CD4-positive, alpha-beta T cell treated with Interleukin-15 for 4 hours (primary cell): ENCODE measurements at regions not wholly inside any gene's neighbourhood (a gene's known extent, or its start where the extent isn't known, plus 50 kb on each side); places are given as distances from the start of the nearest gene placed in this dataset.
"Not testable (repeated sequence)": the region's sequence is repeated elsewhere in the genome, so short reads cannot be mapped to it uniquely, and the experiment has no call there.

ENCODE experiments used
- DNase-seq: peaks from one replicate; pipeline ENCODE4 v3.0.0-alpha.2; 2020; ENCODE audit warnings: low spot score

- no peak for DNase-seq
Measured at GRCh38 chr10:36765782-36766414, 359.5 kb upstream of the ANKRD30A start.

- DNase-seq = no peak
Measured at GRCh38 chr10:36764823-36765222, 360.6 kb upstream of the ANKRD30A start.

GRCh38 chr10:36761121-36761520 is 364.3 kb upstream of the ANKRD30A start:
- DNase-seq = no peak

- no peak for DNase-seq
Measured at GRCh38 chr10:36759141-36759805, 366.1 kb upstream of the ANKRD30A start.

- no peak for DNase-seq
Measured at GRCh38 chr10:36748128-36748871, 377.1 kb upstream of the ANKRD30A start.

GRCh38 chr10:36739884-36740445 is 385.4 kb upstream of the ANKRD30A start:
- DNase-seq = no peak

- DNase-seq = no peak
Measured at GRCh38 chr10:36738738-36739431, 386.5 kb upstream of the ANKRD30A start.

- no peak for DNase-seq
Measured at GRCh38 chr10:36736311-36736710, 389.1 kb upstream of the ANKRD30A start.

GRCh38 chr10:36734590-36734989 is 390.8 kb upstream of the ANKRD30A start:
- not testable (repeated sequence) for DNase-seq

GRCh38 chr10:36730316-36730715 is 395.1 kb upstream of the ANKRD30A start:
- no peak for DNase-seq

GRCh38 chr10:36728626-36729025 is 396.8 kb upstream of the ANKRD30A start:
- no peak for DNase-seq

- no peak for DNase-seq
Measured at GRCh38 chr10:36725581-36726520, 399.5 kb upstream of the ANKRD30A start.

- DNase-seq = no peak
Measured at GRCh38 chr10:36722777-36723176, 402.6 kb upstream of the ANKRD30A start.

GRCh38 chr10:36721871-36722270 is 403.5 kb upstream of the ANKRD30A start:
- no peak for DNase-seq

- no peak for DNase-seq
Measured at GRCh38 chr10:36720895-36721294, 404.5 kb upstream of the ANKRD30A start.

GRCh38 chr10:36717118-36717517 is 408.3 kb upstream of the ANKRD30A start:
- no peak for DNase-seq

- DNase-seq = no peak
Measured at GRCh38 chr10:36716291-36716690, 409.1 kb upstream of the ANKRD30A start.

GRCh38 chr10:36712695-36713094 is 412.7 kb upstream of the ANKRD30A start:
- no peak for DNase-seq

GRCh38 chr10:36711361-36711760 is 414.0 kb upstream of the ANKRD30A start:
- DNase-seq = no peak

GRCh38 chr10:36704124-36704523 is 421.3 kb upstream of the ANKRD30A start:
- no peak for DNase-seq

GRCh38 chr10:36703179-36703578 is 422.2 kb upstream of the ANKRD30A start:
- DNase-seq = no peak
